DMS79 treated with DMSO at 0.1 percent for 48 hours (cell line): ENCODE measurements at regions not wholly inside any gene's neighbourhood (a gene's known extent, or its start where the extent isn't known, plus 50 kb on each side); places are given as distances from the start of the nearest gene placed in this dataset.
"Not testable (repeated sequence)": the region's sequence is repeated elsewhere in the genome, so short reads cannot be mapped to it uniquely, and the experiment has no call there.

Experiments
- DNase-seq: peaks from one replicate; lab custom pipeline; 2025; lab: John Stamatoyannopoulos, UW

- no peak for DNase-seq
Observed at GRCh38 chr5:145463634-145464033, 371.5 kb downstream of the PRELID2 start.

- DNase-seq: no peak
Observed at GRCh38 chr5:145462525-145462924, 372.6 kb downstream of the PRELID2 start.

- no peak for DNase-seq
Observed at GRCh38 chr5:145450286-145450885, 384.8 kb downstream of the PRELID2 start.

GRCh38 chr5:145449794-145450193, 385.3 kb downstream of the PRELID2 start:
- DNase-seq: no peak

- DNase-seq: not testable (repeated sequence)
Observed at GRCh38 chr5:145446875-145447274, 388.3 kb downstream of the PRELID2 start.

GRCh38 chr5:145446412-145446811, 388.7 kb downstream of the PRELID2 start:
- no peak for DNase-seq

- no peak for DNase-seq
Observed at GRCh38 chr5:145445027-145445426, 390.1 kb downstream of the PRELID2 start.

- no peak for DNase-seq
Observed at GRCh38 chr5:145443964-145444363, 391.2 kb downstream of the PRELID2 start.

GRCh38 chr5:145443366-145443765, 391.8 kb downstream of the PRELID2 start:
- no peak for DNase-seq

- DNase-seq: not testable (repeated sequence)
Observed at GRCh38 chr5:145442661-145443060, 392.5 kb downstream of the PRELID2 start.

- DNase-seq: no peak
Observed at GRCh38 chr5:145441228-145441627, 393.9 kb downstream of the PRELID2 start.

GRCh38 chr5:145437627-145438026, 397.5 kb downstream of the PRELID2 start:
- DNase-seq: no peak

GRCh38 chr5:145433077-145433476, 402.1 kb downstream of the PRELID2 start:
- no peak for DNase-seq

GRCh38 chr5:145429170-145429569, 406.0 kb downstream of the PRELID2 start:
- DNase-seq: no peak

- DNase-seq: no peak
Observed at GRCh38 chr5:145408048-145408341, 427.1 kb downstream of the PRELID2 start.

GRCh38 chr5:145407300-145408047, 427.7 kb downstream of the PRELID2 start:
- no peak for DNase-seq

GRCh38 chr5:145403992-145404391, 431.1 kb downstream of the PRELID2 start:
- no peak for DNase-seq

GRCh38 chr5:145396888-145397287, 438.3 kb downstream of the PRELID2 start:
- no peak for DNase-seq

GRCh38 chr5:145395151-145395550, 440.0 kb downstream of the PRELID2 start:
- DNase-seq: not testable (repeated sequence)

GRCh38 chr5:145393426-145393825, 441.7 kb downstream of the PRELID2 start:
- DNase-seq: no peak

GRCh38 chr5:145389047-145389446, 446.1 kb downstream of the PRELID2 start:
- DNase-seq: no peak

GRCh38 chr5:145385276-145385675, 449.9 kb downstream of the PRELID2 start:
- no peak for DNase-seq

GRCh38 chr5:145378226-145378625, 456.9 kb downstream of the PRELID2 start:
- DNase-seq: no peak

- DNase-seq: no peak
Observed at GRCh38 chr5:145375521-145375920, 459.6 kb downstream of the PRELID2 start.
